D721Med (cell line): ENCODE measurements at regions not wholly inside any gene's neighbourhood (a gene's known extent, or its start where the extent isn't known, plus 50 kb on each side); places are given as distances from the start of the nearest gene placed in this dataset.
A peak's percentile ranks its signal among the peaks of the same experiment; 100 is the strongest.

Source experiments
- DNase-seq: peaks from one replicate; pipeline ENCODE4 v3.0.0; 2011; ENCODE audit warnings: low spot score; ENCODE audit not compliant: insufficient read length
- FAIRE-seq: peaks from 2 replicates; lab custom pipeline; 2011; peaks lifted over from hg19 to GRCh38; lab: Jason Lieb, UNC
- TF ChIP-seq, protein P1 (sequence below): IDR thresholded peaks from 2 replicates; pipeline ENCODE4 v1.5.1; 2012; ENCODE audit warnings: mild to moderate bottlenecking, control low read depth; ENCODE audit not compliant: insufficient read depth; ENCODE audit errors: missing control alignments

DNA sequence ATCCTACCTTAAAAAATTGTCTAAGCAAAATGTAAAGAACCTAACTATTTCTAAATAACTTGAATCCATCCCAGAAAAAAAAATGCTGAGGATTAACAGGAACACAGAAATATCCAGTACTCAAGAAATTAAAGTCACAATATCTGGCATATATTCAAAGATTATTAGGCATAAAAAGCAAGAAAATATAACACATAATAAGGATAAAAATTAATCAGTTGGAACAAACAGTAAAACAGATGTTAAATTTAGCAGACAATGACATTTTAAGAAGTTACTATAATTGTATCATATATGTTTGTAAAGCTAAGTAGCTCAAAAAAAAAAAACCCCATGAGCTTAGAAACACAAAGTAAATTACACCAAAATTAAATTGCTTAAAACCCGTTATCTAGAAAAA, 427.4 kb upstream of the GYPC start:
- DNase-seq (no peak), FAIRE-seq (no peak)
- TF ChIP-seq, protein P1, sequence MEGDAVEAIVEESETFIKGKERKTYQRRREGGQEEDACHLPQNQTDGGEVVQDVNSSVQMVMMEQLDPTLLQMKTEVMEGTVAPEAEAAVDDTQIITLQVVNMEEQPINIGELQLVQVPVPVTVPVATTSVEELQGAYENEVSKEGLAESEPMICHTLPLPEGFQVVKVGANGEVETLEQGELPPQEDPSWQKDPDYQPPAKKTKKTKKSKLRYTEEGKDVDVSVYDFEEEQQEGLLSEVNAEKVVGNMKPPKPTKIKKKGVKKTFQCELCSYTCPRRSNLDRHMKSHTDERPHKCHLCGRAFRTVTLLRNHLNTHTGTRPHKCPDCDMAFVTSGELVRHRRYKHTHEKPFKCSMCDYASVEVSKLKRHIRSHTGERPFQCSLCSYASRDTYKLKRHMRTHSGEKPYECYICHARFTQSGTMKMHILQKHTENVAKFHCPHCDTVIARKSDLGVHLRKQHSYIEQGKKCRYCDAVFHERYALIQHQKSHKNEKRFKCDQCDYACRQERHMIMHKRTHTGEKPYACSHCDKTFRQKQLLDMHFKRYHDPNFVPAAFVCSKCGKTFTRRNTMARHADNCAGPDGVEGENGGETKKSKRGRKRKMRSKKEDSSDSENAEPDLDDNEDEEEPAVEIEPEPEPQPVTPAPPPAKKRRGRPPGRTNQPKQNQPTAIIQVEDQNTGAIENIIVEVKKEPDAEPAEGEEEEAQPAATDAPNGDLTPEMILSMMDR, result no peak

GRCh38 chr2:126238251-126238650, 417.7 kb upstream of the GYPC start:
- TF ChIP-seq, protein P1, result no peak
- FAIRE-seq (no peak), DNase-seq (no peak)

DNA sequence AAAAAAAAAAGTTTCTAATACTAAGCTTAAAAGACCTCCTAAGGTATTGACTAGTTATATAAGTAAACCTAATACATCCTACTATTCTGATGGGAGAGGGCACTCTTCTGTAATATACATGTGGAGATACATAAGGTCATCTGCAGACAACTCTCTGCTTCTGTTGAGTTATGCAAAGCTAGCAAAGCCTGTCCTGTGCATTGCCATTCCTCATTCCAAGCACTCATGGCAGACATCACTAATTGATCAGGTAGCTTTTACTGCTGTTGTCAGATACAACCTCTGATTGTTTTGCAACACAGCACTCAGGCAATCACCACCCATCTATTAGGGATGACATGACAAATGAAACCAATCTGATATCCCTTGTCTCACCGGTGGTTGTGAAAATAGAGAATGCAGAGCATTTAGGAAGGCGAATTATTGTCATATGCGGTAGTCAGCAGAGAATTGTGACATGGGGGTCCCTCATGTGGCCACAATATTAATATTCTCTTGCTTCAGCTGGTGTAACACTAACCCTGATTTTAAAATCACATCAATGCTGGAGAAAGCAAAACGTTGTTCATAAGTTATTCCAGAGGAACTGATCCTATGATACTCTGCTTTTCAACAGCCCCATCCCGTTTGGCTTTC, 416.5 kb upstream of the GYPC start:
- DNase-seq (no peak), FAIRE-seq (no peak)
- TF ChIP-seq, protein P1, result no peak

DNA sequence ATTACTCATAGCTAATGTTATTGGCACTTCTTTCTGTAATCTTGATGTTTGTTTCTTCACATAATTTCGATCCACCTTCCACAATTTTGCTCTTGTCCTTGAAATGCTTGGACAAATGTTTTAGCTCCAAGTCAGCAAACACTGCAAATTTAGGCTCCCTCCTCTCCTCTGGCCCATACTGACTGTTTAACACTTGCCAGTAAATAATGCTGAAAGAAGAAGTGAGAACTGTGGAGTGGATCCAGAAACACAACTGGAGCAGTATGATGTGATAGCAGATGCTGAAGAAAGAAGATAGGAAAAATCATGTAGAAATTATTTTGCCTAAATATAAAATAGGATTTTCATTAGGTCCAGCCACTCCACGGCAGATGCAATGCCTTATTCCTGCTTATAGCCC, 415.0 kb upstream of the GYPC start:
- FAIRE-seq (no peak), DNase-seq (no peak)
- TF ChIP-seq, protein P1, result no peak

GRCh38 chr2:126241411-126241810, 414.5 kb upstream of the GYPC start:
- DNase-seq (no peak), FAIRE-seq (no peak)
- TF ChIP-seq, protein P1, result no peak

GRCh38 chr2:126244937-126245336, 411.0 kb upstream of the GYPC start:
- DNase-seq (no peak), FAIRE-seq (no peak)
- TF ChIP-seq, protein P1, result peak; percentile 41

- TF ChIP-seq, protein P1, result no peak
- DNase-seq (no peak), FAIRE-seq (no peak)
Measured at GRCh38 chr2:126253669-126254068, 402.3 kb upstream of the GYPC start.
